AG10803 (cell line): ENCODE measurements at regions not wholly inside any gene's neighbourhood (a gene's known extent, or its start where the extent isn't known, plus 50 kb on each side); places are given as distances from the start of the nearest gene placed in this dataset.
"Not testable (repeated sequence)": the region's sequence is repeated elsewhere in the genome, so short reads cannot be mapped to it uniquely, and the experiment has no call there.

Experiments
- DNase-seq: peaks from one replicate; pipeline ENCODE4 v3.0.0; 2010; ENCODE audit warnings: low read depth
- H3K4me3 ChIP-seq: 2 replicates; pipeline ENCODE4 v1.5.1; 2011; ENCODE audit warnings: mild to moderate bottlenecking, low read length, control low read depth
- TF ChIP-seq, protein P1 (sequence below): conservative IDR thresholded peaks from 2 replicates; pipeline ENCODE4 v1.5.1; 2011; ENCODE audit warnings: mild to moderate bottlenecking, low read length, control low read depth, inconsistent platforms

DNA sequence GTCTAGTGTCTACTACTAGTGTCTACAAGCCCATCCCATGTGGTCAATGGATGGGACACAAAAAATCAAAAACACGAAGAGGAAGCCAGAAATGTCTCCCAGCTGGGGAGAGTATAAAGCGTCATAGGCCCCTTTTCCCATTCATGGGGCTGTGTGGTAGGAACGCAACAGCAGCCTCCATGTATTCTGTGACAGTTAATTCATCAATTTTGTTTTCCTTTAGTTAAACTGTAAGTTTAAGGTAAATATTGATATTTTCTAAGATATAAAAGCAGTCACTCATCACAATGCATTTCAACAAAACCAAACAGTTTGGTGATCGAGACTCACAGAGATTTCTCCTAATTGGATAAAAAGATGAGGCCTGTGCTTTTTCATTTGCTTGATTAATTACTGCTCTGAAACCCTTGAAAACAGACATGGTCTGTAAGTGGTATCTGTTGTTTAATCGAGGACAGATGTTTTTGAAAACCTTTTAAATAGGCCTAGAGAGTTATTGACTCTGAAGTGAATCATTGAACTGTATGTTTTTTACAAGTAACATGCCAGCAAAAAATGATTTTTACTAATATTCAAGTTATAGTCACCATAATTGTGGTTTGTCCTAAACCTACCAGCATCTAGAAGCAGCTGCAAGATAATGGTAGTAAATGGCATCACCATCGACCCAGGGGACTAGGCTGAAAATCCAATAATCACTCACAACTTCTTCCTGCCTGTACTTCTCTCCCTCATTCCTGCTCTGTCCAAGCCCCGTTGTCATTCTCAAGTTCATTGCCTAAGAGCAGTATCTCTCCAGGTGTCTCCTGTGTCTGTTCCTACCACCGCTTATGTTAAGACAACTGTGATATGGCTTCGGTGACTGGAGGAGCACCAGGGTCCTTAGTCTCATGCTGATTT is 87.7 kb upstream of the SHISA3 start:
- DNase-seq = no peak
- no peak overlapping the region for H3K4me3 ChIP-seq
- TF ChIP-seq, protein P1, sequence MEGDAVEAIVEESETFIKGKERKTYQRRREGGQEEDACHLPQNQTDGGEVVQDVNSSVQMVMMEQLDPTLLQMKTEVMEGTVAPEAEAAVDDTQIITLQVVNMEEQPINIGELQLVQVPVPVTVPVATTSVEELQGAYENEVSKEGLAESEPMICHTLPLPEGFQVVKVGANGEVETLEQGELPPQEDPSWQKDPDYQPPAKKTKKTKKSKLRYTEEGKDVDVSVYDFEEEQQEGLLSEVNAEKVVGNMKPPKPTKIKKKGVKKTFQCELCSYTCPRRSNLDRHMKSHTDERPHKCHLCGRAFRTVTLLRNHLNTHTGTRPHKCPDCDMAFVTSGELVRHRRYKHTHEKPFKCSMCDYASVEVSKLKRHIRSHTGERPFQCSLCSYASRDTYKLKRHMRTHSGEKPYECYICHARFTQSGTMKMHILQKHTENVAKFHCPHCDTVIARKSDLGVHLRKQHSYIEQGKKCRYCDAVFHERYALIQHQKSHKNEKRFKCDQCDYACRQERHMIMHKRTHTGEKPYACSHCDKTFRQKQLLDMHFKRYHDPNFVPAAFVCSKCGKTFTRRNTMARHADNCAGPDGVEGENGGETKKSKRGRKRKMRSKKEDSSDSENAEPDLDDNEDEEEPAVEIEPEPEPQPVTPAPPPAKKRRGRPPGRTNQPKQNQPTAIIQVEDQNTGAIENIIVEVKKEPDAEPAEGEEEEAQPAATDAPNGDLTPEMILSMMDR = no peak

DNA sequence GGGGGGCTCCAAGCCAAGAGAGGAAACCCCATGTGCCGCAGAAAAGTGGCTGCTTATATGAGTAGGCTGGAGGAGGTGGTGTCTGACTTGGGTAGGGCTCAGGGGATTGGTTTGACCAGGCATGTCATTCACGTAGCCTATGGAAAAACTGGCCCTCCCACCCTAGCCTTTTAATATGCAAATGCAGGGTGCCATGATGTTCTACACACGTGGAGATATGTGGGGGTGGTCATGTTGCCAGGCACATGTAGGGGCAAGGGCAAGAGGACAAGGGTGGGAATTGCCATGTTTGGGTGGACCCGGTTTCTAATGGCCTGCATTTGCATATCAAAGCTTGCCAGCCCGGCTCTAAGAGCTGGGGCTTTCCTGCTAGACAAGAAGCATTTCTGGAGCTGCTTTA is 86.9 kb upstream of the SHISA3 start:
- DNase-seq = no peak
- TF ChIP-seq, protein P1 = no peak

DNA sequence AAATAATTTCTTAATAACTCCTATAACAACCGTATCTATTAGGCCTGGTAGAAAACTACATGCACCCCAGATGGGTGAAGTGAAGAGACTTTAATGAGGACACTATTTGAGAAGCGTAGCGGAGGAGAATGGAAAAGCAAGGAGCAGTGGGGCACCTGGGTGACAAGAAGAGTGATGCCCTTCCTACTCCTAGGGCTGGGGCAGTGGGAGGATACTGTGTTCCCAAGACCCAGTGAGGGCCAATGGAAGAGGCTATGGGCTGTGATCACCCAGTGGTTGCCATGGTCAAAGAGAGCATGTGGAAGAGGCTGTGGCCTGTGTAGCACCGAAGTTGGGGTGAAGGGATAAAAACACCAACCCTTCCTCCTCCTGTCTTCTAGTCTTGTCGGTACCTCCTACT is 86.5 kb upstream of the SHISA3 start:
- no peak overlapping the region for H3K4me3 ChIP-seq
- DNase-seq = no peak
- TF ChIP-seq, protein P1 = no peak

More for the DNA sequence above, 86.9 kb upstream of the SHISA3 start:
- no peak overlapping the region for H3K4me3 ChIP-seq

DNA sequence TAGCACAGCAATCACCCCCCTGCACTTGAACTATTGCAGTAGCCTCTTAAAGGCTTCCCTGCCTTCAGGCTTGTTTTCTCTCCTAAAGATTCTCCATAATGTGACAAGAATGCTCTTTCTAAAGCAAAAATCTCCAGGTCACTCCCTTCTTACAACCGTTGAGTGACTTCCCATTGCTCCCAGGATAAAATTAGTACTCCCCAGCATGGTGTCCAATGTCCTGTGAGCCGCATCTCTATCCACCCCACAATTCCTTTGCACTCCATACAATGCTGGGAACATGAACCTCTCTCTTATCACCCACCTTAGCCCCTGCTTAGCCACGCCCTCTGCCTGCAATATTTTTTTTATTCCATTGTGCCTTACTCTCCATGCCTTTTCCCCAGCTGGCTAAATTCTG is 85.7 kb upstream of the SHISA3 start:
- TF ChIP-seq, protein P1 = no peak
- H3K4me3 ChIP-seq = no peak overlapping the region
- DNase-seq = no peak

DNA sequence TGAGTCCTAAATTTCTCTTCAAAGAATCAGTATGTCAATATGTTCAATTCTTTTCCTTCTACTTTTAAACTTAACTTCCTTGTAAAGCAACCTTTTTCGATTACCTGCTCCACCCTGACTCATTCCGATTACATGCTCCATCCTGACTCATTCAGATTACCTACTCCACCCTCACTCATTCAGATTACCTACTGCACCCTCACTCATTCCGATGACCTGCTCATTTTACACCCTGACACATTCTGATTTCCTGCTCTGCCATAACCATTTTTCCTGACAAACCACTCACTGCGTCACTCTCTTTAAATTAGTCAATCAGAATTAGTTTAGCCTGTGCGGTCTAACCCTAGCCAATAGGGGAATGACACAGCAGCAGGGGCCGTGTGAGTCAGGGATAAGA is 83.9 kb upstream of the SHISA3 start:
- H3K4me3 ChIP-seq, DNase-seq: not testable (repeated sequence)

DNA sequence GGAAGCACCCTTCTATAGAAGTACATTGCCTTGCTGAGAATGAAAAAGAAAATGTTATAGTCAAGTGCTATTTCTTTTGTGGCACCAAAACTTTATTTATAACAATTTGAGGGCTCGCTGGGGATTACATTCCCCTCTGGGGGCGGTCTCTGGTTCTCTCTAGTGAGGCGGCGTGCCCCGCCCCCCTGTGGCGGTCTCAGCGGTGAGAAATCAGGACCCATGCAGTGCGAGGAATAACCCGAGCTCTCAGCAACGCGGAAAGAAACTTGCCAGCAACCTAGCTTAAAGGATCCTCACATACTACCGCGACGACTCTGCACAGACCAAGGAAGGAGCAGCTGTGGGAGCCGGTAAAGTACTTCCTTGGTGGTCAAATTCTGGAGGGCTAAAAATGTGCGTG is 83.4 kb upstream of the SHISA3 start:
- TF ChIP-seq, protein P1 = no peak
- no peak for DNase-seq
- no peak overlapping the region for H3K4me3 ChIP-seq

DNA sequence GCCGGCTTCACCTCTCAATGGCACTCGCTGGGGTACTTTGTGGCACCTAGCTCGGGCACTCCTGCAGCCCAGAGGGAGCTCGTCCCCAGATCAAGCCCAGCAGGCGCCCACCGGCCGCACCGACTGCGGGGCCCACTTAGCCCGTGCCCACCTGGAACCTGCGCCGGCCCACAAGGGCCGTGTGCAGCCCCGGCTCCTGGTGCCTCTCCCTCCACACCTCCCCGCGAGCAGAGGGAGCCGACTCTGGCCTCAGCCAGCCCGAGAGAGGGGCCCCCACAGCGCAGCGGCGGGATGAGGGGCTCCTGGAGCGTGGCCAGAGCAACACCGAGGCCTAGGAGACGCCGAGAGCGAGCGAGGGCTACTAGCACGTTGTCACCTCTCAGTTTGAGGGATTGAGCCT is 82.1 kb upstream of the SHISA3 start:
- no peak for DNase-seq
- H3K4me3 ChIP-seq = no peak overlapping the region
- TF ChIP-seq, protein P1 = no peak
